ENCODE measurements at regions not wholly inside any gene's neighbourhood (a gene's known extent, or its start where the extent isn't known, plus 50 kb on each side); places are given as distances from the start of the nearest gene placed in this dataset.

DNA sequence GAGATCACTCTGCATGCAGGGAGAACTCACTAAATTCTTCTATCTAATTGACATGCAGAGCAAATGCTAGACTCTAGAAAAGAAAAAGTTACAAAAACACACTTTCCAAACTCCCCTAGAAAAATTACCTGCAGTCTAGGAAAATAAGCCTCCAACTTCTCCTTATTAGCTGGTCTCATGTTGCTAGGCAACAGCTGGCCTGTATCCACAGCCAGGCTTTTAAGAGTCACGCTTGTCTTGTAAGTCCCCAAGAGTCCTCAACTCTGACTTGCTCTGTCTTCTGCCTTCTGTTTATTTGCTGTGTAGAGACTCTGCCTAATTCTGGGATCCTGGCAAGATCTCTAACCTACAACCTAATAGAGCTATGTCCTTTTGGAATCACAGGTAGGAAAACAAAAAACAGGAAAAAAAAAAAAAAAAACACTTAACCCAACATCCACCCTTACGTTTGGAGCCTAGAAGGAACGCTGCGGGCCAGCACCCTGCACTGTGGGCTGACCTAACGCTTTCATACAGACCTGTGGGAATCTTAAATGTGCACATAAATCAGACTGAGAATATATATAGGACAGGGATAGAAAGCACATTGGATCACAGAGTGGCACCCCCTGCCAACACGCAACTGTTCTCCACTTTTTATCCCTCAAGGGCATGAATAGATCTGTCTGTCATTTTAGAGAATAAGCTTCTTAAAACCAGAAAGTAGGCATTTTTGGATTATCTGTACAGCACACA, 117.0 kb upstream of the PTPRZ1 start:
- TF ChIP-seq POLR2A (IDR thresholded peaks at IDR 0.05; ENCODE audit: extremely low read depth, insufficient read length) = no peak
- TF ChIP-seq MYC (IDR thresholded peaks at IDR 0.05; ENCODE audit: low read depth, low read length) = no peak
- TF ChIP-seq, protein P1, sequence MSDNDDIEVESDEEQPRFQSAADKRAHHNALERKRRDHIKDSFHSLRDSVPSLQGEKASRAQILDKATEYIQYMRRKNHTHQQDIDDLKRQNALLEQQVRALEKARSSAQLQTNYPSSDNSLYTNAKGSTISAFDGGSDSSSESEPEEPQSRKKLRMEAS (IDR thresholded peaks at IDR 0.05; ENCODE audit: low read depth, low read length) = no peak
- TF ChIP-seq, protein P2, sequence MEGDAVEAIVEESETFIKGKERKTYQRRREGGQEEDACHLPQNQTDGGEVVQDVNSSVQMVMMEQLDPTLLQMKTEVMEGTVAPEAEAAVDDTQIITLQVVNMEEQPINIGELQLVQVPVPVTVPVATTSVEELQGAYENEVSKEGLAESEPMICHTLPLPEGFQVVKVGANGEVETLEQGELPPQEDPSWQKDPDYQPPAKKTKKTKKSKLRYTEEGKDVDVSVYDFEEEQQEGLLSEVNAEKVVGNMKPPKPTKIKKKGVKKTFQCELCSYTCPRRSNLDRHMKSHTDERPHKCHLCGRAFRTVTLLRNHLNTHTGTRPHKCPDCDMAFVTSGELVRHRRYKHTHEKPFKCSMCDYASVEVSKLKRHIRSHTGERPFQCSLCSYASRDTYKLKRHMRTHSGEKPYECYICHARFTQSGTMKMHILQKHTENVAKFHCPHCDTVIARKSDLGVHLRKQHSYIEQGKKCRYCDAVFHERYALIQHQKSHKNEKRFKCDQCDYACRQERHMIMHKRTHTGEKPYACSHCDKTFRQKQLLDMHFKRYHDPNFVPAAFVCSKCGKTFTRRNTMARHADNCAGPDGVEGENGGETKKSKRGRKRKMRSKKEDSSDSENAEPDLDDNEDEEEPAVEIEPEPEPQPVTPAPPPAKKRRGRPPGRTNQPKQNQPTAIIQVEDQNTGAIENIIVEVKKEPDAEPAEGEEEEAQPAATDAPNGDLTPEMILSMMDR (IDR thresholded peaks at IDR 0.05; ENCODE audit: low read depth, low read length) = no peak
- H3K4me3 ChIP-seq (ENCODE audit: low read depth, low read length) = no peak overlapping the region
- peak; percentile 12 for DNase-seq (ENCODE audit: low read depth)

DNA sequence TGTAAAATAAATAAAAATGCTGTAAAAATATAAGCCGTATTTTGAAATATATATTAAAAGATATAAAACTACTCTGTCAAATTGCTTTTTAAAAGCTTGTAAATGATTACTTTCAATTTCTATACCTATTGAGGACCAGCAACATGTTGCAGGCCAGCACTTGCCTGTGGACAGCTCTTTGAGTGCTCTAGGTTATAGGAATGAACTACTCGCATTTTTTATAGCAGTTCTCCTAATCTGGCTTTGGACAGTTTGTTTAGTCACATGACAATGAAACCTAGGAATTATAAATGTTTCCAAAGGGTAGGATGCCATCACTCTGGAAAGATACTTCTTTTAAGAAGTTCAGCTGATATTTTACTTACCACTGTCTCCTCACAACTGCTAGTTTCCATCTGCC, 117.7 kb upstream of the PTPRZ1 start:
- H3K4me3 ChIP-seq (ENCODE audit: low read depth, low read length) = no peak overlapping the region
- TF ChIP-seq, protein P1 (IDR thresholded peaks at IDR 0.05; ENCODE audit: low read depth, low read length) = no peak
- no peak for TF ChIP-seq MYC (IDR thresholded peaks at IDR 0.05; ENCODE audit: low read depth, low read length)
- TF ChIP-seq, protein P2 (IDR thresholded peaks at IDR 0.05; ENCODE audit: low read depth, low read length) = no peak
- no peak for TF ChIP-seq POLR2A (IDR thresholded peaks at IDR 0.05; ENCODE audit: extremely low read depth, insufficient read length)
- no peak for DNase-seq (ENCODE audit: low read depth)

DNA sequence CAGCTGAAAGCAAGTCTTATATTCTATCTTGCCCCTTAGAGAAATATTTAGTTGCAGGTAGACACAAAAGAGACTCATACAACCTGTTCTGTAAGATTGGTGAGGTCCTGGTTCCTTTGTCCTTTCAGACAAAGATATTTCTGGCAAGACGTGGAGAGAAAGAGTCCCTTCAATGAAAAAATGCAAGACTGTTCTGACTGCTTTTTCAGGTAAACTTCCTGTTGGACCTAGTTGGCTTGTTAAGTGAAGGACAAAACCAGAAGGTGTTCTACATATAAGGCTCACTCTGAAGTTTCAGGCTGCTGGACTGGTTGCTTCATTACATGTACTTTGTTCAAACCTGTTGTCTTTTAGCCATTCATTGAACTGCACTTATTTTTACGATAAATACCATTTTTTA, 119.0 kb upstream of the PTPRZ1 start:
- no peak for DNase-seq (ENCODE audit: low read depth)

DNA sequence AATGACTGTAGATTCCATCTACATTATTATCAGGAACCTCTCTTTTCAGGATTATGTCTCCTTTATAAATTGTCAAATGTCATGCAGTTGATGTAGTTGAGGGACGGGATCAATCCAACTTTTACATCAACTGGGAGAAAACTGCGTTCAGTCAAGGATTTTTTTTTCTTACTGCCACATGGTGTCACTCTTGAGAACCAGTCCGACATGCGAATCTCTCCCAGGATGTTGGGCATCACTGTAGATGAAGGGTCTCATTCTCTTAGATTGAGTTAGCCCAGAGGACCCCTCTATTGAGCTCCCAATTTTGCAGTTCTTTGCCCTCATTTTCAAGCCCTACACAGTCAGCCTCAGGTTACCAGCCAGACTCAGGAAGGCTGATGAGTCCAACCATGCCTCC, 120.3 kb upstream of the PTPRZ1 start:
- no peak overlapping the region for H3K4me3 ChIP-seq (ENCODE audit: low read depth, low read length)
- TF ChIP-seq, protein P2 (IDR thresholded peaks at IDR 0.05; ENCODE audit: low read depth, low read length) = peak; percentile 46
- TF ChIP-seq POLR2A (IDR thresholded peaks at IDR 0.05; ENCODE audit: extremely low read depth, insufficient read length) (no peak), MYC (IDR thresholded peaks at IDR 0.05; ENCODE audit: low read depth, low read length) (no peak)
- TF ChIP-seq, protein P1 (IDR thresholded peaks at IDR 0.05; ENCODE audit: low read depth, low read length) = no peak
- peak; percentile 29 for DNase-seq (ENCODE audit: low read depth)

More for the DNA sequence above, 119.0 kb upstream of the PTPRZ1 start:
- no peak overlapping the region for H3K4me3 ChIP-seq (ENCODE audit: low read depth, low read length)
- TF ChIP-seq, protein P1 (IDR thresholded peaks at IDR 0.05; ENCODE audit: low read depth, low read length) = no peak
- TF ChIP-seq POLR2A (IDR thresholded peaks at IDR 0.05; ENCODE audit: extremely low read depth, insufficient read length) (no peak), MYC (IDR thresholded peaks at IDR 0.05; ENCODE audit: low read depth, low read length) (no peak)
- TF ChIP-seq, protein P2 (IDR thresholded peaks at IDR 0.05; ENCODE audit: low read depth, low read length) = no peak

DNA sequence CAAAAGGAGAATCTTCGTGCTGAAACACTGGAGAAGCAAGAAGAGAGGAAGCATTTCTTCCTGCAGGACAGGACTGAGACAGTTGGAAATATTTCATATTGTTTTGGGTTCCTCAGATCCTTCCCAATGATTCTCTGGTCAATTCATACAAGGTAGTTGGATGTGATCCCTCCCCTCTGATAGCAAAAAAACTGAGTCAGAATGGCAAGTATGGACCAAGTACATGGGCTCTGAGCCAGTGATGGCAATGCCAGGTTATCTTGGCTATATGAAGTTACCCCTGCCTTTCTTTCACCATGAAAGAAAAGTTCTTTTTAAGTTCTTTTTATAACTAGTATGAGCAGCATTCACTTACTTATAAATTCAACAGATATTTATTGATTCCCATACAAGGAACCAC, 124.4 kb upstream of the PTPRZ1 start:
- DNase-seq (ENCODE audit: low read depth) = no peak
- H3K4me3 ChIP-seq (ENCODE audit: low read depth, low read length) = no peak overlapping the region
- TF ChIP-seq, protein P2 (IDR thresholded peaks at IDR 0.05; ENCODE audit: low read depth, low read length) = no peak
- TF ChIP-seq, protein P1 (IDR thresholded peaks at IDR 0.05; ENCODE audit: low read depth, low read length) = no peak
- no peak for TF ChIP-seq MYC (IDR thresholded peaks at IDR 0.05; ENCODE audit: low read depth, low read length)
- TF ChIP-seq POLR2A (IDR thresholded peaks at IDR 0.05; ENCODE audit: extremely low read depth, insufficient read length) = no peak
